ENCODE measurements at regions not wholly inside any gene's neighbourhood (a gene's known extent, or its start where the extent isn't known, plus 50 kb on each side); places are given as distances from the start of the nearest gene placed in this dataset.

GRCh38 chr20:51185277-51185676 is 162.4 kb upstream of the KCNG1 start:
- peaks cover under 1% of the 10 kb centered on the region for H3K27me3 ChIP-seq (ENCODE audit: control insufficient read depth, extremely low read depth, insufficient read depth, low read length)
- no peaks in the 10 kb centered on the region for H3K4me1 ChIP-seq (ENCODE audit: control insufficient read depth, extremely low read depth, insufficient read depth, low read length)
- no peaks in the 10 kb centered on the region for H3K79me2 ChIP-seq (ENCODE audit: control insufficient read depth, insufficient read depth, low read length)
- no peaks in the 10 kb centered on the region for H4K20me1 ChIP-seq (ENCODE audit: control insufficient read depth, extremely low read depth, insufficient read depth, low read length)
- H3K9me1 ChIP-seq (ENCODE audit: control insufficient read depth, extremely low read depth, insufficient read depth, low read length), result no peaks in the 10 kb centered on the region
- TF ChIP-seq EZH2 (IDR thresholded peaks at IDR 0.05; ENCODE audit: low read length) (no peak), CTCF (optimal IDR thresholded peaks at IDR 0.05 in 1 of 3, IDR thresholded peaks at IDR 0.05 in 1 of 3, conservative IDR thresholded peaks at IDR 0.05 in 1 of 3; ENCODE audit: extremely low read depth in 1 of 3, insufficient read depth in 2 of 3, low read length in 3 of 3) (no peak)
- no peaks in the 10 kb centered on the region for H3K9me3 ChIP-seq (ENCODE audit: control insufficient read depth, low read depth, low read length)
- FAIRE-seq (no peak), DNase-seq (ENCODE audit: low read depth, low spot score) (no peak)
- H3K4me3 ChIP-seq (ENCODE audit: control insufficient read depth in 2 of 3, extremely low read depth in 1 of 3, insufficient read depth in 2 of 3, low read depth in 1 of 3, low read length in 3 of 3), result no peak overlapping the region
- no peak overlapping the region for H3K9ac ChIP-seq (ENCODE audit: control insufficient read depth, extremely low read depth, insufficient read depth, low read length)
- H2AFZ ChIP-seq (ENCODE audit: control insufficient read depth, low read length), result no peak overlapping the region
- no peak overlapping the region for H3K27ac ChIP-seq (ENCODE audit: control insufficient read depth, insufficient read depth, low read length)
- no peaks in the 10 kb centered on the region for H3K36me3 ChIP-seq (ENCODE audit: control insufficient read depth in 2 of 2, extremely low read depth in 1 of 2, insufficient read depth in 2 of 2, low read length in 2 of 2)
- H3K4me2 ChIP-seq (ENCODE audit: control insufficient read depth, extremely low read depth, insufficient read depth, low read depth, low read length), result no peak overlapping the region
- dilution Hi-C loops (cut with MboI; ENCODE audit: extremely low pct_ligation_motif_present, low sequenced_read_pairs), result no loop called here

GRCh38 chr20:51184289-51184688 is 161.4 kb upstream of the KCNG1 start:
- peaks cover 3% of the 10 kb centered on the region for H3K27me3 ChIP-seq (ENCODE audit: control insufficient read depth, extremely low read depth, insufficient read depth, low read length)

More at GRCh38 chr20:51184289-51184688, 161.4 kb upstream of the KCNG1 start:
- no peaks in the 10 kb centered on the region for H3K9me1 ChIP-seq (ENCODE audit: control insufficient read depth, extremely low read depth, insufficient read depth, low read length)
- TF ChIP-seq CTCF (optimal IDR thresholded peaks at IDR 0.05 in 1 of 3, IDR thresholded peaks at IDR 0.05 in 1 of 3, conservative IDR thresholded peaks at IDR 0.05 in 1 of 3; ENCODE audit: extremely low read depth in 1 of 3, insufficient read depth in 2 of 3, low read length in 3 of 3) (no peak), EZH2 (IDR thresholded peaks at IDR 0.05; ENCODE audit: low read length) (no peak)
- DNase-seq (ENCODE audit: low read depth, low spot score) (no peak), FAIRE-seq (no peak)
- no peak overlapping the region for H2AFZ ChIP-seq (ENCODE audit: control insufficient read depth, low read length)
- H3K4me2 ChIP-seq (ENCODE audit: control insufficient read depth, extremely low read depth, insufficient read depth, low read depth, low read length), result no peak overlapping the region
- H3K79me2 ChIP-seq (ENCODE audit: control insufficient read depth, insufficient read depth, low read length), result no peaks in the 10 kb centered on the region
- no peak overlapping the region for H3K9ac ChIP-seq (ENCODE audit: control insufficient read depth, extremely low read depth, insufficient read depth, low read length)
- no peaks in the 10 kb centered on the region for H3K36me3 ChIP-seq (ENCODE audit: control insufficient read depth in 2 of 2, extremely low read depth in 1 of 2, insufficient read depth in 2 of 2, low read length in 2 of 2)
- H3K4me3 ChIP-seq (ENCODE audit: control insufficient read depth in 2 of 3, extremely low read depth in 1 of 3, insufficient read depth in 2 of 3, low read depth in 1 of 3, low read length in 3 of 3), result no peak overlapping the region
- H4K20me1 ChIP-seq (ENCODE audit: control insufficient read depth, extremely low read depth, insufficient read depth, low read length), result no peaks in the 10 kb centered on the region
- H3K27ac ChIP-seq (ENCODE audit: control insufficient read depth, insufficient read depth, low read length), result no peak overlapping the region
- dilution Hi-C loops (cut with MboI; ENCODE audit: extremely low pct_ligation_motif_present, low sequenced_read_pairs), result no loop called here
- no peaks in the 10 kb centered on the region for H3K4me1 ChIP-seq (ENCODE audit: control insufficient read depth, extremely low read depth, insufficient read depth, low read length)
- H3K9me3 ChIP-seq (ENCODE audit: control insufficient read depth, low read depth, low read length), result no peaks in the 10 kb centered on the region
